GM23248 (cell line): ENCODE measurements at regions not wholly inside any gene's neighbourhood (a gene's known extent, or its start where the extent isn't known, plus 50 kb on each side); places are given as distances from the start of the nearest gene placed in this dataset.

ENCODE experiments used
- EZH2 ChIP-seq: fragments of 200-600 bp; sonication (generic); IDR thresholded peaks from 2 replicates; pipeline ENCODE4 v1.6.1; 2018; ENCODE audit warnings: antibody characterized with exemption, mild to moderate bottlenecking; ENCODE audit not compliant: insufficient read depth, poor library complexity, severe bottlenecking
- EZH2phosphoT487 ChIP-seq: fragments of 200-600 bp; sonication (generic); IDR thresholded peaks from 2 replicates; pipeline ENCODE4 v1.6.1; 2018; ENCODE audit warnings: antibody characterized with exemption, moderate library complexity, mild to moderate bottlenecking, low read depth; ENCODE audit not compliant: insufficient read depth

GRCh38 chr18:40250236-40250635 is 1704.8 kb upstream of the PIK3C3 start:
- TF ChIP-seq EZH2phosphoT487 (no peak), EZH2 (no peak)
